NCI-H2227 (cell line): ENCODE measurements at regions not wholly inside any gene's neighbourhood (a gene's known extent, or its start where the extent isn't known, plus 50 kb on each side); places are given as distances from the start of the nearest gene placed in this dataset.

ENCODE experiments used
- DNase-seq: peaks from one replicate; lab custom pipeline; 2025; ENCODE audit not compliant: unreplicated experiment; lab: John Stamatoyannopoulos, UW

- DNase-seq: no peak
Observed at GRCh38 chr4:136329042-136329662, 1203.1 kb downstream of the PCDH18 start.

GRCh38 chr4:136328131-136328530, 1204.2 kb downstream of the PCDH18 start:
- DNase-seq: no peak

- DNase-seq: no peak
Observed at GRCh38 chr4:136320465-136320813, 1211.9 kb downstream of the PCDH18 start.

GRCh38 chr4:136319789-136320464, 1212.4 kb downstream of the PCDH18 start:
- DNase-seq: no peak

GRCh38 chr4:136316961-136317360, 1215.3 kb downstream of the PCDH18 start:
- no peak for DNase-seq

GRCh38 chr4:136314686-136315085, 1217.6 kb downstream of the PCDH18 start:
- DNase-seq: no peak

GRCh38 chr4:136311774-136312173, 1220.5 kb downstream of the PCDH18 start:
- DNase-seq: no peak

GRCh38 chr4:136307765-136308164, 1224.5 kb downstream of the PCDH18 start:
- DNase-seq: no peak

- DNase-seq: no peak
Observed at GRCh38 chr4:136306361-136306760, 1225.9 kb downstream of the PCDH18 start.

- DNase-seq: no peak
Observed at GRCh38 chr4:136302566-136302965, 1229.7 kb downstream of the PCDH18 start.

- DNase-seq: no peak
Observed at GRCh38 chr4:136301749-136302495, 1230.4 kb downstream of the PCDH18 start.

GRCh38 chr4:136283977-136284376, 1248.3 kb downstream of the PCDH18 start:
- no peak for DNase-seq

- no peak for DNase-seq
Observed at GRCh38 chr4:136281889-136282288, 1250.4 kb downstream of the PCDH18 start.

GRCh38 chr4:136281307-136281706, 1251.0 kb downstream of the PCDH18 start:
- DNase-seq: no peak

GRCh38 chr4:136277741-136278140, 1254.6 kb downstream of the PCDH18 start:
- DNase-seq: no peak

GRCh38 chr4:136246876-136247275, 1285.4 kb downstream of the PCDH18 start:
- no peak for DNase-seq

- DNase-seq: no peak
Observed at GRCh38 chr4:136241221-136241986, 1290.9 kb downstream of the PCDH18 start.

- DNase-seq: no peak
Observed at GRCh38 chr4:136227315-136227714, 1305.0 kb downstream of the PCDH18 start.

- no peak for DNase-seq
Observed at GRCh38 chr4:136219592-136220125, 1312.6 kb downstream of the PCDH18 start.

- no peak for DNase-seq
Observed at GRCh38 chr4:136203199-136203598, 1329.1 kb downstream of the PCDH18 start.

GRCh38 chr4:136198358-136198757, 1333.9 kb downstream of the PCDH18 start:
- no peak for DNase-seq
